MG63 (cell line): ENCODE measurements at regions not wholly inside any gene's neighbourhood (a gene's known extent, or its start where the extent isn't known, plus 50 kb on each side); places are given as distances from the start of the nearest gene placed in this dataset.

Source experiments
- DNase-seq: peaks from one replicate; pipeline ENCODE4 v3.0.0-alpha.2; 2020
- H3K27me3 ChIP-seq: fragments of 250-450 bp; sonication (Bioruptor Pico); 2 replicates; pipeline ENCODE4 v1.5.1; 2020; ENCODE audit warnings: mild to moderate bottlenecking, moderate library complexity
- H3K36me3 ChIP-seq: fragments of 250-450 bp; sonication (Bioruptor Pico); 2 replicates; pipeline ENCODE4 v1.5.1; 2020; ENCODE audit warnings: mild to moderate bottlenecking, moderate library complexity
- H3K4me3 ChIP-seq: fragments of 250-450 bp; sonication (Bioruptor Pico); 2 replicates; pipeline ENCODE4 v1.5.1; 2020; ENCODE audit warnings: mild to moderate bottlenecking, moderate library complexity
- H3K9me3 ChIP-seq: fragments of 250-450 bp; sonication (Bioruptor Pico); 2 replicates; pipeline ENCODE4 v1.5.1; 2020; ENCODE audit warnings: mild to moderate bottlenecking, moderate library complexity

DNA sequence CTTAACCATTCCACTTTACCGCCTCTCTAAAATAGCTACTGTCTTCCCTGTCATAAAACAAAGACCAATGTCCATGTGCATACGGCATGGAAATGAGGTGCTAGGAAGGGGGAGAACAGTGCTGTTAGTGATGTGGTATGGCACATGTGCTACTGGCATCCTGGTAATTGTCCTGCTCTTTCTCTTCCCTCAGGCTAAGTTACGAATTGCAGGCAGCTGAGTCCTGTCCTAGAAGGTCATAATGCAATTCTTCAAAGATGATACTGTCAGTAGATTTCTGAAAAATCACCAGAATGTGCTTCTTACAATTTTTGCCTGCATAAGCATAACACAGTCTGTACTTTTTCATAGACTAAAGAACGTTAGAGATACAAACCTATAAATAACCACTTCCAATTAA is 216.8 kb downstream of the RSL24D1 start:
- no peaks in the 10 kb centered on the region for H3K9me3 ChIP-seq
- DNase-seq = no peak
- 0 out of 2 replicates have a peak, but pooled peaks cover 2% of the 10 kb centered on the region for H3K27me3 ChIP-seq
- H3K4me3 ChIP-seq = no peak overlapping the region
- no peaks in the 10 kb centered on the region for H3K36me3 ChIP-seq

GRCh38 chr15:54962637-54963036 is 234.1 kb downstream of the RSL24D1 start:
- Histone ChIP-seq H3K9me3 (peaks cover 5% of the 10 kb centered on the region; the same call in 1 of the 2 replicates), H3K4me3 (no peak overlapping the region), H3K27me3 (no peaks in the 10 kb centered on the region), H3K36me3 (no peaks in the 10 kb centered on the region)
- DNase-seq = no peak

DNA sequence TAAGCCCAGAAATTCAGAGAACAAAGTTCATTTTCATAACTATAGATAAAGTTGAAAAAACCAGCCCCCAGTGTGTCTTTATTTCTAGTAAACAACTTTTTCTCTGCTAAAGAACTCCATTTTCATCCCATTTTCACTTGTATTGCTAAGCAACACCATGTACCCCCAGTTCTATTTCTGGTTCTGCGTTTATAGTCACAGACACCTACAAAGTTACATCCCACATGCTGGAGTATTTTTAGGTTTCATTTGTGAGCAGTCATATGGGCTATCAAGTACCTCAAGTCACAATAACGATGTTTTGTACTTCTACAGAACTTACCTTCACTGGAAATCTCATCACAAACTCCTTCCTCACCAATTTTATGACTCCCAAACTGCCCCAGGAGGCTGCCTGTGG is 236.5 kb downstream of the RSL24D1 start:
- Histone ChIP-seq H3K27me3 (no peaks in the 10 kb centered on the region; the same call in 1 of the 2 replicates), H3K9me3 (peaks cover 5% of the 10 kb centered on the region; the same call in 1 of the 2 replicates), H3K4me3 (no peak overlapping the region), H3K36me3 (no peaks in the 10 kb centered on the region)
- no peak for DNase-seq

DNA sequence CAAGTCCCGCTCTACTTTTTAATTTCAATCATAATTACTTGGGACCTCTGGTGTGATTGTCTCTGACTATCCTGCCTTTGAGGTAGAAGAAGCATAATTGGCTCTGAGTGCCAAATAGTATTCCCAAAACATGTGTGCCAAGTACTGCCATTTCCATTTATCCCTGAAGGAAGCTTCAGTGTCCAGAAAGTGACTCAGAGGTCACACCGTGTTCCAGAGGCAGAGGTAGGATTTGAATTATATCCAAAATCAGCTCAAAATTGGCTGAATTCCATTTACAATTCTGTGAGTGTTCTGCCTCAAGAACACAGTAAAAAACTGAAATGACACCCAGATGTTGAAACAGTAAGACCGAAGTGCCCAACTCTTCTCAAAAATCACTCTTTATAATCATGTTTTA is 255.3 kb downstream of the RSL24D1 start:
- Histone ChIP-seq H3K27me3 (peaks cover 2% of the 10 kb centered on the region; the same call in 1 of the 2 replicates), H3K9me3 (no peaks in the 10 kb centered on the region), H3K4me3 (no peak overlapping the region), H3K36me3 (no peaks in the 10 kb centered on the region)
- DNase-seq = no peak

- no peak overlapping the region for H3K4me3 ChIP-seq
- no peaks in the 10 kb centered on the region for H3K36me3 ChIP-seq
- DNase-seq = no peak
- no peaks in the 10 kb centered on the region for H3K27me3 ChIP-seq
- no peaks in the 10 kb centered on the region for H3K9me3 ChIP-seq
These were observed 279.4 kb downstream of the RSL24D1 start for GRCh38 chr15:54917312-54917711.

DNA sequence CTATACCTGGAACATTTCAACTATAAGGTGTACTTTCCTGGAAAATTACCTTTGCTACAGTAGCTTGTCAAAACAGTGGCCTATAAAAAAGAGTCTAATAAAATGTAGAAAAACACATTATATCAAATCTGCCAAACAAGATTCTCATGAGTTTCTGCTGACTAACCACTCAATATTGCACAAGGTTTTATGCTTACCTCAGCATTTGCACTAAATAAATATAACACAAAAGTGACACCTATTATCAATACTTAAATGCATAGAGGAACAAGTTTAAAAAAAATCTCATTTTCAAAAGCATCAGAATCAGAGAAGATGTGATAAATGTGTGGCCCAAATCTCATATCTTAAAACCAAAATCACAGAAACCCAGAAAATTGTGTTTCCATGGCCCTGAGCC is 281.4 kb downstream of the RSL24D1 start:
- Histone ChIP-seq H3K4me3 (no peak overlapping the region), H3K36me3 (no peaks in the 10 kb centered on the region)
- no peak for DNase-seq

DNA sequence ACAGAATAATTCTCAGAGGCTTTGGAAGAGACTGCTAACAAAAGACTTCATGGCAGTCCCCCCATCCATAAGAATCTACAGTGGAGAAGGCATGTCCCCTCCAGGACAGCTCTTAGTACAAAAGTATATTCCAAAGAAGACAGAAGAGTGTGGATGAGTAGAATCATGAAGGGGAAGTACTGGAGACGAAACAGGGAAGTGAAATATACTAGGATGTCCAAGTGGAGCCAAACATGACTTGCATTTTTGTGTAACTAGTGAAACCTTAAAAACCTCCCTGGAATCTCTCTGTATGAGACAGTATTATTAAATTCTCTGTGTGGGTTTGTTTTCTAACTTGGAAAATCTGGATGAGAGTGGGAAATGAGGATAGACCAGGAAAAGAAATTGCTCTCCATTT is 312.4 kb downstream of the RSL24D1 start:
- H3K4me3 ChIP-seq = no peak overlapping the region
- no peaks in the 10 kb centered on the region for H3K9me3 ChIP-seq
- no peak for DNase-seq
- no peaks in the 10 kb centered on the region for H3K36me3 ChIP-seq
- H3K27me3 ChIP-seq = no peaks in the 10 kb centered on the region

More for the DNA sequence above, 281.4 kb downstream of the RSL24D1 start:
- Histone ChIP-seq H3K9me3 (no peaks in the 10 kb centered on the region), H3K27me3 (no peaks in the 10 kb centered on the region)

DNA sequence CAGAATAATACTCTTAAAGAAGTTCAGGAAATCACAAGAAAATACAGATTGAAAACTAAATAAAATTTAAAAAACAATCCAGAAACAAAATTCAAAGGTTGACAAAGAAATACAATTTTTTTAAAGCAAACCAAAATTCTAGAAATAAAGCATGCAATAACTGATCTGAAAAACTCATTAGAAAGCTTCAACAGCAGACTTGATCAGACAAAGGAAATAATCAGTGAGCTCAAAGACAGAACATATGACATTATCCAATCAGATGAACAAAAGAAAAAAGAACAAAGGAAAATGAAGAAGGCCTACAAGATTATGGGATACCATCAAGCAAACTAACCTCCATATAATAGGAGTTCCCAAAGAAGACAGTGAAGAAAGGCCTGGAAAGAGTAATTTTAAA is 336.8 kb downstream of the RSL24D1 start:
- Histone ChIP-seq H3K9me3 (no peaks in the 10 kb centered on the region), H3K4me3 (no peak overlapping the region), H3K36me3 (no peaks in the 10 kb centered on the region), H3K27me3 (no peaks in the 10 kb centered on the region)
- no peak for DNase-seq

DNA sequence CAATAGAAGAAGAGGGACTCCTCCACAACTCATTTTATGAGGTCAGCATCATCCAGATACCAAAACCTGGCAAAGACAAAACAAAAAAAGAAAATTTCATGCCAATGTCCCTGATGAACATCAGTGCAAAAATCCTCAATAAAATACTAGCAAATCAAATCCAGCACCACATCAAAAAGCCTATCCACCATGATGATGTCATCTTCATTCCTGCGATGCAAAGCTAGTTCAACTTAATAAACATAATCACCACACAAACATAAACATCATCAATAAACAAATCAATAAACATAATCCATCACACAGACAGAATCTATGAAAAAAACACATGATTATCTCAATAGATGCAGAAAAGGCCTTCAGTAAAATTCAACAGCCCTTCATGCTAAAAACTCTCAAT is 342.1 kb downstream of the RSL24D1 start:
- no peak for DNase-seq
- Histone ChIP-seq H3K4me3 (no peak overlapping the region), H3K9me3 (no peaks in the 10 kb centered on the region), H3K27me3 (no peaks in the 10 kb centered on the region), H3K36me3 (no peaks in the 10 kb centered on the region)

DNA sequence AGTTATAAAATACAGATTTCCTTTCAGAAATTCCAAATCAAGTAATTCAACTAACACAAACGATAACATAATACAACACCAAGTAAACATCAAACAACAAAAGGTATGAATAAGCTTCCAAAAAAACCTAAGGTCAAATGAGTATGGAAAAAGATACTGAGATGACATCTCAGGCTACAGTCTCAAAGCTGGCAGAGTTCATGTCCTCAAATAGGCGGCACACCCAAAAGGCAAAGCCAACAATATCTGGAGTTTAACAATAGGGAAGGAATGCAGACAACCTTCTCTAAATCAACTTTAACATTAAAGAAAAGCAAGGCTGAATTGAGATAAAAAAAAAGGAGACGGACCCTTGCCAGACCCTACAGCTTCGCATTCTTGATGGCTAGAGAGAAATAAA is 346.6 kb downstream of the RSL24D1 start:
- Histone ChIP-seq H3K36me3 (no peaks in the 10 kb centered on the region), H3K4me3 (no peak overlapping the region), H3K9me3 (no peaks in the 10 kb centered on the region), H3K27me3 (no peaks in the 10 kb centered on the region)
- DNase-seq = no peak

GRCh38 chr15:54843006-54843405 is 353.7 kb downstream of the RSL24D1 start:
- Histone ChIP-seq H3K36me3 (no peaks in the 10 kb centered on the region), H3K4me3 (no peak overlapping the region), H3K27me3 (no peaks in the 10 kb centered on the region), H3K9me3 (no peaks in the 10 kb centered on the region)
- DNase-seq = no peak

DNA sequence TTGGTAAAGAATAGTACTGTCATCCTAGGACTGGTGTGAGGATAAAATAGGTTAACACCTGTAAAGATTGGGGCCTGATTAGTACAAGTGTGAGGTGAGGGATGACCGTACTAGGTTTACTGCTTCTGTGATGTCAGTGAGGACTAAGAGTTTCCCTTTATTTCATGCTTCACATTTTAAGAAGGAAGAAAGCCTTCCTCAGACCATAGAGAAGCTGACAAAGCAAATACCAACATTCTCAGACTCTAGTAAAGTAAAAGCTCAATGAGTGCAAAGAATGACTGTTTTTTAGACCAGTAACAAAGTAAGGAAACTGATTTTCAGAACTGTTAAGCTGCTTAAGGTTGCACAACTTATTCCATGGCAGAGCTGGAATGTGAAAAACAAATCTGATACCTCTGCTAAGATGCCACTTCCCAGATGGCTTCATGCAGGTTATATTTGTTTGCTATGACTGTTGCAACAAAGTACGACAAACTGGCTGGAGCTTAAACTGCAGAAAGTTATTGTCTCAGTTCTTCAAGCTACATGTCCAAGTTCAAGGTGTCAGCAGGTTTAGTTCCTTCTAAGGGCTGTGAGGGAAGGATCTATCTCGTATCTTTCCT is 354.9 kb downstream of the RSL24D1 start:
- Histone ChIP-seq H3K9me3 (no peaks in the 10 kb centered on the region), H3K36me3 (no peaks in the 10 kb centered on the region), H3K4me3 (no peak overlapping the region), H3K27me3 (no peaks in the 10 kb centered on the region)
- no peak for DNase-seq

DNA sequence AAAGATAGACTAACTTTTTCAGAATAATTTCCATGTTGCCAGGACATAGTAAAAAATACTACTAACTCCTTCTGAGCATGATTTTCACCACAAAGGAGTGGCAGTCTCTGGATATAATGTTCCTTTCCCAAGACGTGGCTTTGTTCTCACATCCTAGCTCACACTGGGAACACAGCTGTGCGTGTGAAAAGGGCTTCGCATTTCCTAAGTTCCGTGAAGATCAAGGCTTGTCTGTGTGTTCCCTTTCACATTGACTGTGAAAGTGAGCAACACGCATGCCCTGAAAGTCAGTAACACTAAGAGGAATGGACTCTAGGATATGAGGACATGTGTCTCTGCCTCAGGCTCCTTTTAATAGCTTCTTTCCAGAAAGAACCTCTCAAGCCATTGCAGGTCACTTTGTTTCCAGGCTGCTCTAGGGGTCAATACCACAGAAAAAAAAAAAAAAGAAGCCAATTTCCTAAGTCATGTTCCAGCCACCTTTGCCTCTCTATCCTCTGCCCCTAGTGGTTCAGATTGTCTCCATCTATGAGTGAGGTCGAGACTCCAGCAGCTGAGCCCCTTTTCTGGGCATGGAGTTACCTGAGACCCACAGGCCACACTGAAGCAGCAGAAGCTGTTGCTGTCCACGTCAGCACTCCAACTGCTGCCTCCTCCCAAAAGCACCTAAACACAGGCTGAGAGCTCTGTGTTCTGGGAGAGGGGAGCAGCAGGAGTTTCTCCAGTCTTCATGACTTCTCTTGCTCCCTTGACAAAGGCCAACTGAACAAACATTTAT is 355.9 kb downstream of the RSL24D1 start:
- H3K36me3 ChIP-seq = no peaks in the 10 kb centered on the region
- no peak overlapping the region for H3K4me3 ChIP-seq
- H3K9me3 ChIP-seq = no peaks in the 10 kb centered on the region
- no peaks in the 10 kb centered on the region for H3K27me3 ChIP-seq
- no peak for DNase-seq

DNA sequence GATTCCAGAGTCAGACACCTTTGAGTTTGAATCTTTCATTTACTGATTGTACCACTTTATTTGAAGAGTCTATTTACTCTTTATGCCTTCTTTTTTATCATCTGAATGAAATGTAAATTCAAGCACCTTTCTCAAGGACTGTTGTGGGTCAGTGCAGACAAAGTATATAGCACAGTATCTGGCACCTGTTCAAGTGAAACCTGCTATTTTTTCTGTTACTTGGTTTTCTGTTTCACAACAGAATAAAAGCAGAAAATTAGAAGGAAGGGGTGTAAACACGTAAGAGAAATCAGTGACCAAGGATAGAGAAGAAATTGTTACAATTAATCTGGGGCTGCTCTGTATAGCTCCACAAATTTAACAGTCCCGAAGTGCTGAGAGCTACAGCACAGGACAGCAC is 357.4 kb downstream of the RSL24D1 start:
- H3K36me3 ChIP-seq = no peaks in the 10 kb centered on the region
- no peak overlapping the region for H3K4me3 ChIP-seq
- no peak for DNase-seq
- H3K27me3 ChIP-seq = no peaks in the 10 kb centered on the region
- no peaks in the 10 kb centered on the region for H3K9me3 ChIP-seq

GRCh38 chr15:54836052-54836795 is 360.5 kb downstream of the RSL24D1 start:
- H3K36me3 ChIP-seq = no peaks in the 10 kb centered on the region
- no peaks in the 10 kb centered on the region for H3K27me3 ChIP-seq
- no peaks in the 10 kb centered on the region for H3K9me3 ChIP-seq
- DNase-seq = no peak
- H3K4me3 ChIP-seq = no peak overlapping the region

- Histone ChIP-seq H3K36me3 (no peaks in the 10 kb centered on the region), H3K9me3 (no peaks in the 10 kb centered on the region), H3K27me3 (no peaks in the 10 kb centered on the region), H3K4me3 (no peak overlapping the region)
- no peak for DNase-seq
These were observed 366.9 kb downstream of the RSL24D1 start for GRCh38 chr15:54829821-54830220.

DNA sequence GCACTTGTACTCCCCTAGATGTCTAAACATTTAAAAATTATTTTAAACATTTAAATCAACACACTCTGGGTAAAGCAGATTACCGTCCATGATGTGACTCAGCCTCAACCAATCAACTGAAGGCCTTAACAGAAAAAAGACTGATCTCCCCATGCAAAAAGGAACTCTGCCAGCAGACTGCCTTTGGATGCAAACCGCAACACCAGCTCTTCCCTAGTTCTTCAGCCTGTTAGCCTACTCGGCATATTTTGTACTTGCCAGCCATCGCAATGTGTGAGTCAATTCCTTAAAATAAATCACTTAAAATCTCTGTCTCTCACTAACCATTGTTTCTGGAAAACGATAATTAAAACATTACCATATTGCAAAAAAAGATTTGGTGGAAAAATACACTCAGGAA is 375.9 kb downstream of the RSL24D1 start:
- no peaks in the 10 kb centered on the region for H3K36me3 ChIP-seq
- no peak overlapping the region for H3K4me3 ChIP-seq
- no peak for DNase-seq
- no peaks in the 10 kb centered on the region for H3K9me3 ChIP-seq
- no peaks in the 10 kb centered on the region for H3K27me3 ChIP-seq
